PC-9 (cell line): ENCODE measurements at regions not wholly inside any gene's neighbourhood (a gene's known extent, or its start where the extent isn't known, plus 50 kb on each side); places are given as distances from the start of the nearest gene placed in this dataset.

Source experiments
- CTCF ChIP-seq: fragments of 200-600 bp; sonication (generic); conservative IDR thresholded peaks from 2 replicates; pipeline ENCODE4 v1.6.1; 2017; ENCODE audit warnings: mixed run types, antibody characterized with exemption, mild to moderate bottlenecking, moderate library complexity
- EZH2 ChIP-seq: fragments of 200-600 bp; sonication (generic); IDR thresholded peaks from 2 replicates; pipeline ENCODE4 v1.8.0; 2017; ENCODE audit warnings: antibody characterized with exemption, low read depth

GRCh38 chr2:139674577-139674976 lies 894.4 kb upstream of the NXPH2 start:
- TF ChIP-seq CTCF: no peak
- TF ChIP-seq EZH2: no peak
